Upper lobe of left lung (tissue), 6 donors: ENCODE measurements at regions not wholly inside any gene's neighbourhood (a gene's known extent, or its start where the extent isn't known, plus 50 kb on each side); places are given as distances from the start of the nearest gene placed in this dataset.

Source experiments
- ATAC-seq, 2 donors: fragments of 200-7000 bp; cut with Tn5 transposase; one replicate each; pipeline ENCODE4 v1.9.1; 2022; ENCODE audit warnings: mild to moderate bottlenecking in 2 of 2, moderate library complexity in 2 of 2; ENCODE audit not compliant: low FRiP score in 2 of 2
- DNase-seq, 2 donors: peaks; one replicate each; pipeline ENCODE4 v3.0.0-alpha.2; 2019 to 2020
- H3K27ac ChIP-seq, 4 donors: fragments of 200-600 bp; sonication (generic); one replicate each; pipeline ENCODE4 v1.5.1; 2016 to 2019
- H3K27me3 ChIP-seq, 4 donors: fragments of 200-600 bp; sonication (generic); one replicate each; pipeline ENCODE4 v1.5.1; 2017 to 2019
- H3K36me3 ChIP-seq, 4 donors: fragments of 200-600 bp; sonication (generic); one replicate each; pipeline ENCODE4 v1.5.1; 2016 to 2019
- H3K4me1 ChIP-seq, 4 donors: fragments of 200-600 bp; sonication (generic); one replicate each; pipeline ENCODE4 v1.5.1; 2018 to 2019
- H3K4me3 ChIP-seq, 4 donors: fragments of 200-600 bp; sonication (generic); one replicate each; pipeline ENCODE4 v1.5.1; 2017 to 2019; ENCODE audit warnings: mild to moderate bottlenecking in 2 of 4, moderate library complexity in 1 of 4
- H3K9me3 ChIP-seq, 4 donors: fragments of 200-600 bp; sonication (generic); one replicate each; pipeline ENCODE4 v1.5.1; 2018 to 2019
- CTCF ChIP-seq, 6 experiments: fragments of 450-650 bp in 4 of 6; fragments of 200-600 bp in 2 of 6; sonication (generic) in 2 of 6; IDR thresholded peaks; one replicate each; pipeline ENCODE4 v1.5.1; 2016 to 2019; ENCODE audit warnings: antibody characterized with exemption in 6 of 6
- EP300 ChIP-seq, 4 donors: sonication (generic); formaldehyde crosslinking; IDR thresholded peaks; one replicate each; pipeline ENCODE4 v1.5.1; 2017; ENCODE audit warnings: antibody characterized with exemption in 4 of 4, control low read depth in 2 of 4
- POLR2A ChIP-seq, 4 donors: fragments of 450-650 bp; IDR thresholded peaks; one replicate each; pipeline ENCODE4 v1.5.1; 2016 to 2017; ENCODE audit warnings: antibody characterized with exemption in 4 of 4, mild to moderate bottlenecking in 2 of 4
- POLR2AphosphoS5 ChIP-seq, 2 donors: sonication (generic); formaldehyde crosslinking; IDR thresholded peaks; one replicate each; pipeline ENCODE4 v1.5.1; 2017; ENCODE audit warnings: antibody characterized with exemption in 2 of 2
- WGBS, 2 donors: methylation state at CpG; one replicate each; pipeline ENCODE4 v1.1.5; 2017 to 2018; 5-methylcytosine and 5-hydroxymethylcytosine counted together
- donor health status: DM: no; HTN: no; CAD: no; lungs with moderate emphysema.
- donor health status: DM: no; HTN: yes; CAD: no; lungs with severe emphysema.

GRCh38 chr1:4937876-4938534 lies 283.6 kb downstream of the AJAP1 start:
- Histone ChIP-seq H3K4me1 (no peaks in the 10 kb centered on the region), H3K36me3 (no peaks in the 10 kb centered on the region), H3K9me3 (no peaks in the 10 kb centered on the region), H3K4me3 (no peak overlapping the region), H3K27me3 (no peaks in the 10 kb centered on the region), H3K27ac (no peak overlapping the region)
- ATAC-seq (no peak), DNase-seq (no peak)
- WGBS, 2 donors: 83 to 85% methylated on average over 11 of the region's 11 CpGs
- TF ChIP-seq EP300 (IDR thresholded peaks at IDR 0.05) (no peak), POLR2AphosphoS5 (IDR thresholded peaks at IDR 0.05) (no peak)

GRCh38 chr1:4935807-4936206 lies 281.4 kb downstream of the AJAP1 start:
- DNase-seq (no peak), ATAC-seq (no peak)
- Histone ChIP-seq H3K27ac (no peak overlapping the region), H3K9me3 (no peaks in the 10 kb centered on the region), H3K36me3 (no peaks in the 10 kb centered on the region), H3K4me3 (no peak overlapping the region), H3K4me1 (no peaks in the 10 kb centered on the region), H3K27me3 (no peaks in the 10 kb centered on the region)
- WGBS, 2 donors: 66% methylated on average over 4 of the region's 4 CpGs; no CpG with 5 or more reads in 1 of the 2 donors
- TF ChIP-seq CTCF (IDR thresholded peaks at IDR 0.05): no peak
- TF ChIP-seq POLR2A (IDR thresholded peaks at IDR 0.05): no peak
- TF ChIP-seq POLR2AphosphoS5 (IDR thresholded peaks at IDR 0.05): no peak
- TF ChIP-seq EP300 (IDR thresholded peaks at IDR 0.05): no peak

GRCh38 chr1:4933232-4933631 lies 278.8 kb downstream of the AJAP1 start:
- WGBS, 2 donors: 71 to 76% methylated on average over 2 of the region's 2 CpGs
- no peak for DNase-seq
- ATAC-seq: no peak

GRCh38 chr1:4932311-4933030 lies 278.1 kb downstream of the AJAP1 start:
- Histone ChIP-seq H3K4me1 (no peaks in the 10 kb centered on the region), H3K27me3 (no peaks in the 10 kb centered on the region), H3K27ac (no peak overlapping the region), H3K36me3 (no peaks in the 10 kb centered on the region), H3K9me3 (no peaks in the 10 kb centered on the region), H3K4me3 (no peak overlapping the region)
- ATAC-seq (no peak), DNase-seq (no peak)
- WGBS, 2 donors: 68 to 81% methylated on average over 15 of the region's 15 CpGs
- TF ChIP-seq CTCF (IDR thresholded peaks at IDR 0.05): no peak
- TF ChIP-seq POLR2AphosphoS5 (IDR thresholded peaks at IDR 0.05): no peak
- TF ChIP-seq POLR2A (IDR thresholded peaks at IDR 0.05): no peak
- TF ChIP-seq EP300 (IDR thresholded peaks at IDR 0.05): no peak

More at GRCh38 chr1:4933232-4933631, 278.8 kb downstream of the AJAP1 start:
- TF ChIP-seq EP300 (IDR thresholded peaks at IDR 0.05) (no peak), POLR2AphosphoS5 (IDR thresholded peaks at IDR 0.05) (no peak), CTCF (IDR thresholded peaks at IDR 0.05) (no peak)
- Histone ChIP-seq H3K27ac (no peak overlapping the region), H3K4me3 (no peak overlapping the region), H3K27me3 (no peaks in the 10 kb centered on the region), H3K4me1 (no peaks in the 10 kb centered on the region), H3K36me3 (no peaks in the 10 kb centered on the region), H3K9me3 (no peaks in the 10 kb centered on the region)

GRCh38 chr1:4931486-4931885 lies 277.1 kb downstream of the AJAP1 start:
- H3K36me3 ChIP-seq: no peaks in the 10 kb centered on the region
- ATAC-seq: no peak
- no peak for DNase-seq
- no peak overlapping the region for H3K4me3 ChIP-seq
- WGBS, 2 donors: 77 to 80% methylated on average over 1 to 4 of the region's 4 CpGs
- H3K27ac ChIP-seq: no peak overlapping the region
- TF ChIP-seq EP300 (IDR thresholded peaks at IDR 0.05) (no peak), POLR2A (IDR thresholded peaks at IDR 0.05) (no peak), POLR2AphosphoS5 (IDR thresholded peaks at IDR 0.05) (no peak), CTCF (IDR thresholded peaks at IDR 0.05) (no peak)
- H3K4me1 ChIP-seq: no peaks in the 10 kb centered on the region
- no peaks in the 10 kb centered on the region for H3K9me3 ChIP-seq
- no peaks in the 10 kb centered on the region for H3K27me3 ChIP-seq
